SIG-M5 (cell line): ENCODE measurements at regions not wholly inside any gene's neighbourhood (a gene's known extent, or its start where the extent isn't known, plus 50 kb on each side); places are given as distances from the start of the nearest gene placed in this dataset.

Source experiments
- DNase-seq: peaks from one replicate; lab custom pipeline; 2025; lab: John Stamatoyannopoulos, UW

DNA sequence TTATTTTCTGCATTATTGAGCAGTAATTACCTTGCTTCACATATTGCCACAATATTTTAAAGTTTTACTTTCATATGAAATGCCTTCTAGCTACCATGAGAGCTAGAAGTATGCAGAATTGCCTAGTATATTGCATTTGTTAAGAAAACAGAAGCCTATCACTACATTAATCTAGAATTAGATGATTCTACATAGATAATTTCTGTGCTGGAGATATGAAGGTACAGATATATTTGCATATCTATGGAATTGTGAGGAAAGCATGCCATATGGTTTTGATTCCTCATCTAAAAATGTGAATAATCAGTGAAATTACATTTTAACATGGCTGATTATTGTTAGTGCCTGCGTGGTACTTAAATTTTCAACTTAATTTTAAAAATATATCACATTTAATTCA lies 1418.3 kb downstream of the NCAM2 start:
- no peak for DNase-seq

DNA sequence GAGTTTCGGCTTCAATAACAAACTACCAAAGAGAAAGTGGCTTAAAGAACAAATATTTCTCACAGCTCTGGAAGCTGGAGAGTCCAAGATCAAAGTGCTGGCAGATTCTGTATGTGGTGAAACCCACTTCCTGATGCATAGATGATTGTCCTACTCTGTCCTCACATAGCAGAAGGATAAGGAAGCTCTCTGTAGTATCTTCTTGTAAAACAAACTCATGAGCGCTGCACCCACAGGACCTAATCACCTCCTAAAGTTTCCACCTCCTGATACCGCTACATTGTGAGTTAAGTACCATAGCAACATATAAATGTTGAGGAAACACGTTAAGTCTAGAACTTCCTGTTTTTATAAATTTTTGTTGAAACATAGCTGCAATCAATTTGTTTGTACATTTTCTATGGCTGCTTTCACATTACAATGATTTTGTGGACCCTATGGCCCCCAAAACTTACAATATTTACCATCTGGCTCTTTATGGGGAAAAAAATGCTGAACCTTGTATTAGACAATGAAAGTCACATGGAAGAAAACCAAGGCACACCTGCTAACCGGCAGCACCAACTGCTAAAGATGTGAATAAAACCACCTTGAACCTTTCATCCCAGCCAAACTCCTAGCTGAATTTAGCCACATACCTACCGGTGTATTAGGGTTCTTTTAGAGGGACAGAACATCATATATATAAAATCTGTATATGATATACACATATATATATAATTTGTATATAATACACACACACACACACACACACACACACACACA lies 1423.4 kb downstream of the NCAM2 start:
- DNase-seq = no peak

DNA sequence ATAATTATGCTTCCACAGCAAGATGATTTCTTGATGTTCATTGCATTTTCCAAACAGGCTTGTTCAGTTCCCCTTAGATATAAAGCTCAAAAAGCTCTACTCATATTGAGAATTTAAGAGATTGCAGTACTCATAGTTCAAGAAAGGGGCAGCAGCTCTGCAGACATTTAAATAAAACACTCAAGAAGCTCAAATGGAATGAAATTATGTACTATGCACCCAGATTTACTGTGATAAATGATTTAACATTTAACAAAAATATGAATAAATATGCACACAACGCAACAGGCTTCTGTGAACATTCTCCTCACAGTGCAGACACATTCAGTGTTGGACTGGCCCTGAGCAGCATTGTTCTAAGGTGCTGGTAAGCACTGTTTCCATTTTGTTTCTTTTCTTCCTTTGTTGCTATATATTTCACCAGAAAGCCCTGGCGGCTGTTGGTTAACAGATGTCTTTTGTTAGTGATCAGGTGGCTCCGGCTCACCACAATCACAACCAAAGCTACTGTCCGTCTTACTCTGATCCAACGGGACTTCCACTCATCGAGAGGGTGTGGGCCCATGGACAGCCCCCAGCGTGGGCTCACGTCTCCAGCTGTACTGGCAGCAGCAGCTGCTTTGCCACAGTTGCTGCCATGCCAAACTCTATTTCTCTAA lies 1440.3 kb downstream of the NCAM2 start:
- no peak for DNase-seq

DNA sequence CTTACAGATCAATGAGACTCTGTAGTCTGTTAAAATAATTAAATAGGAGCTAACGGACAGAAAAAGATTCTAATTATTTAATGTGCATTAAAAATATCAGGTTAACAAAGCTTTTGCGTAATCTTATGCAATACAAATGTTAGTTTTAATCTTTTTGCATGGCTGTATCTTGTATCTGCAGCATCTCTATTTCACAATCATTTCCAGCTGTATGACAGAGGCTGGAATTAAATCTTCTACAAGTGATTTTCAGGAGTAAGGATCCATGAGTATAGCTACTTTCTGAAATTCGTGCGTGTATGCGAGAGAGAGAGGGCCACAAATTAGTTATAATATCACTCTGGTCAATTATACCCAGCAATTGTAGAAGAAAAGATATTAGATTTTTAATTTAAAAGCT lies 1446.8 kb downstream of the NCAM2 start:
- DNase-seq = no peak

DNA sequence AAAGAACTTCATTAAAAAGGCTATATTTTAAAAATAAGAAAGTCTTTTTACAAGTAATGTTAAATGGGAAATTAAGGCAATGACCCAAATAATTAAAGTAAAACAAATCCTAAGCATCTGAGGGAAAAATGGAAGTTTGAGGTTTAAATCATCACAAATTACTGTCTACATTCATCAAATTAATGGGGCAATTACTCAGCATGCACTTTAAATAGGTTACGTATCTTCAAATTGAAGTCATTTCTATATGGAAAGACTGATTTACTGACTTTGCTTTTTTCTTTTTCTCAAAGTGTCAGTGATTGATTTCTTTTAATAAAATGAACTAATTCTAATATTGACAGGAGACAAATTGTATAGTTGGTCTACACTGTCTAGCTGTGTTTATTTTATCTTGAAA lies 1452.3 kb downstream of the NCAM2 start:
- DNase-seq = no peak

DNA sequence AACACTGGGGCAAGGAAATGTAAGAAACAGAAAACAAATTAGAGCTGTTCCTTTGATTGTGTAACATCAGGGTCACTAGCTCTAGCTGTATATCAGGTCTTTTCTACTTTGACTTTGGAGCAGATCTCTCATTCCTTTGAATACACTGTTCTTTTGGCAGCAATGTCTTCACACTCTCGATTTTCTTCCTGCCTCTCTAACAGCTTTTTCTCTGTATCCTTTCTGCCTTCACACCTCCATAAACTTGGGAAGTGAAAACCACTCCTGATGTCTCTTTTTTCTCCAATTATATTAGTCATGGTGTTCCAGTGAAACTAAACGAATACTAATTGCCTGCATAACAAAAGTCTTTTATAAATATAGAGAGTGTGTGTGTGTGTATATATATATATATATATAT lies 1458.0 kb downstream of the NCAM2 start:
- DNase-seq = no peak

DNA sequence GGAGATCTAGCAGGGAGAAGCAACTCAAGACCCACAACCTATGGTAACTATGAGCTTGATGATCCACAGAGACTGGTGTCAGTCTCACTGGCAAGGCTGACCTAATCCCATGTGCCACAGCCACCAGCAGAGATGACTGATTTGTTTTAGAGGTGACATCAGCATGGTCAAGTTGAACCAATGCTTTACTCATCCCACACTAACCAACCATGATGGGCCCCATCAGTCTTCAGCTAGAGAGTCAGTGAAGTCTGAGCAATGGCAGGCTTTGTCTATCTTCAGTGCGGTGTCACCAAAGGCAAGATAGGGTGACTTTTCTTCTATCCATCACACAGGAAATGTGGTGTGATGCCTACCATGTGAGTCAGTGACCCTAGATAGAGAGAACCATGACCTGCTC lies 1470.7 kb downstream of the NCAM2 start:
- DNase-seq = no peak

DNA sequence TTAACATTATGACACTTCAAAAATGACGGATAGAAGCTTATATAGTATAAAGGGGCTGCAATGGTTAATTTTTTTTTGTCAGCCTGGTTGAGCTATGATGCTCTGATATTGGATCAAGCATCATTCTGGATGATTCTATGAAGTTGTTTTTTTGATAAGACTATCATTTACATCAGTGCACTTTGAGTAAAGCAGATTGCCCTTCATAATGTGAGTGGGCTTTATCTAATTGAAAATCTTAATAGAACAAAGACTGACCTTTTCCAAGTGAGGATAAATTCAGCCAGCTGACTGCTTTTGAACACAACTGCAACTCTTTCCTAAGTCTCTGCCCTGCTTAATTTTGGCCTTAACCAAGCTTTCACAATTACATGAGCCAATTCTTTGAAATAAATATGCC lies 1476.2 kb downstream of the NCAM2 start:
- DNase-seq = no peak

DNA sequence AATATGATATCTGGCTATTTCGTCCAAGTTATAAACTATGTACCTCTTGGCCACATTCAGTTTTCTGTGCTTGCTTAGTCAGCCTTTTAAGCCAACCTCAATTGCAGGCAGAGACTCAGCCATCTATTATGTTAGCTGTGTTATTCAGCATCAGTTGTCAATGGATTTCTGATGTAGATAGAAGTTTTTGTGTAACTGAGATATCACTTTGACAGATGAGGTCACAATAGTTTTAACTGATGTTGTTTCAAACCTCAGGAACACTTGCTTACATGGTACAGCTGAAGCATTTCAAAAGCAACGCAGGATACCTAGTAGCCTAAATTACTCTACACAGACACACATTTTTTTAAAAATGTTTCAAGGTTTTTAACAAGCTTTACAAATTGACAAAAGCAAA lies 1478.0 kb downstream of the NCAM2 start:
- no peak for DNase-seq

DNA sequence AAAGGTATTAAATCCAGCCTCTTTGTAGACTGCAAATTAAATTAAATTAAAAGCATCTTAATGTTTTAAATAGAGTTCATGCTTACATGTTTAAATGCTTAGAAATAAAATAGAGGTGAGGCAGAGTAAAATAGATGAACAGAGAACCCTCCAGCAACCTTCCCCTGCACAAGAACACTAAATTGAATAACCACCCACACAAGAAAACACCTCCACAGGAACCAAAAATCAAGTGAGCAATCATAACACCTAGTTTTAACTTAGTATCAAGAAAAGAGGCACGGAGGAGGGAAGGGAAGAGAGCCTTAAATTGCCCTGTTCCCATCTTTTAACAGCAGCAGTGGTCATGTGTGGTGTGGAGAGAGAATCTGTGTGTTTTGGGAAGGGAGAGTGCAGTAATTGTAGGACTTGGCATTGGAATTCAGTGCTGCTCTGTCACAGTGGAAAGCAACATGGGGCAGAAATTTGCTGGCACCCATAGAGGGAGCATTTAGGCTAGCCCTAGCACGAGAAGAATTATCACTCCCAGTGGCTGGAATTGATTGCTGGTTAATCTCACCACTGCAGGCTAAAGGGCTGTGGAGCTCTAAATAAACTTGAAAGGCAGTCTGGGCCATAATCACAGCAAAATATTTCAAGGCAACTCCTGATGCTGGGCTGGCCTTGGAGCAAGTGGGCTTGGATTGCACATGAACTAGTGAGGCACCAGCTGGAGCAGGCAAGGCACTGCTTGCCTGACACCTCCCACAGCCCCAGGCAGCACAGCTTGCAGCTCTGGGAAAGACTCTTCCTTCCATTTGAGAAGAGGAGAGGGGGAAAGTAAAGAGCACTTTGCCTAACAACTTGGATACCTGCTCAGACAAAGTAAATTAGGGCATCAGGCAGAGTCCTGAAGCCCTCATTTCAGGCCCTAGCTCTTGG lies 1478.8 kb downstream of the NCAM2 start:
- DNase-seq = no peak

DNA sequence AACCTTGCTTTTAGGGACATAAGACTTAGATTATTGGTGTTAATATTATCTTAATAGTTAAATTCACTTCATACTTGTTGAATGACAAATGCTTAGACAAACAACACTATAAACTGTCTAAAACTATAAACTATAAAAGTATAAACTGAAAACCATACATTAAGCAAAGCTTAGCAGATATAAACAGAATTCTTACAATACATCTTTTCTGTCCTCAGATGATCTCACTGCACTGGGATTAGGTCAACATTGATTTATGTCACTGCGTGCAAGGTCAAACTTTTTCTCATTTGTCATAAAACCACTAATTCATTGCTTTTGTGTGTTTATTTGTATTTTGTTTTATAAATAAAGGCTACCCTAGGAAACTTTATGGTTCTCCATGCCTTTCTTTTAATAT lies 1491.8 kb downstream of the NCAM2 start:
- no peak for DNase-seq

DNA sequence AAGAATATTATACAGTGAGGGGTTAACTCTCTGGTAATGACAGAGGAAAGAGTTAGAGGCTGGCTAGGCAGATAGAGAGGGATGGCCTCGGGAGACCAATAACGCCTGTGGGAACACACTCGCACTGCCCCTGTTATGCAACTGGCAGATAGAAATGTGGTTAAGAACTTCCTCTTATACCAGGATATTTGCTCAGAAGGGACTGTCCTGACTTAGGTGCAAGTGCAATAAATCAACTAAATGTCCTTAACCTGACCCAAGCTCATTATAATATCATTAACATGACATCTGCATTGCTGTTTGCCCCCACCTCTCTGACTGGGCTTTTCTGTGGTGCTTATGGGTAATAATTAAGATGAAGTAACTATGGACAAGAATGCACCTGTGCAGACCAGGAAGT lies 1518.0 kb downstream of the NCAM2 start:
- DNase-seq = no peak

DNA sequence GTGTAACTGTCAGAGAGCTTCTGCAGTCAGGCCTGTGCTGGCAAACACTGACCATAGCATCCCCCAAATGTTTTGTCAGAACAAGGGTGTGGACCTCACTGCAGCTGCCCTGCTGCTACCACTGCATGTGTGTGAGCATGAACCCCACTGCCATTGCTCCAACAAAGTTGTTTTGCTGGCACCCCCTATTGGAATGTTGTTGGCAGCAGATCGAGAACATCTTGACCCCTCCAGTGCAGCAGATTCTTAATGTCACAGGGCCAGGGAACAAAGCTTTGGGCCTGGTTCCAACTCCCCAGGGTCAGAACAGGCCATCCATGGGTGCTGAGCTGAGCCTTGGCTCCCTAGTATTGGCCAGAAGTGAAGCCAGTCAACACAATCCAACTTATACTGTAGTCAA lies 1537.4 kb downstream of the NCAM2 start:
- no peak for DNase-seq

DNA sequence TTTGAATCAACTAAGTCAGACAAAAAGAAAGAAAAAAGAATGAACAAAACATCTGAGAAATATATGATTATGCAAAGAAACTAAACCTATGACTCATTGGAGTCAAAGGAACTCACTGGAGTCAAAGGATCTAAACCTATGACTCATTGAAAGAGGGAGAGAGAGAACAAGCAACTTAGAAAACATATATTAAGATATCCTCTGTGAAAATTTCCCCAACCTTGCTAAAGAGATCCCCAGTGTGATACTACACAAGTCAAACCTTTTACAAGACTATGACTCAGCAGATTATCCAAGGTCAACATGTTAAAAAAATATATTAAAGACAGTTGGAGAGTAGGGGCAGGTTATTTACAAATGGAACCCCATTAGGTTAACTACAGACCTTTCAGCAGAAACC lies 1538.3 kb downstream of the NCAM2 start:
- no peak for DNase-seq

DNA sequence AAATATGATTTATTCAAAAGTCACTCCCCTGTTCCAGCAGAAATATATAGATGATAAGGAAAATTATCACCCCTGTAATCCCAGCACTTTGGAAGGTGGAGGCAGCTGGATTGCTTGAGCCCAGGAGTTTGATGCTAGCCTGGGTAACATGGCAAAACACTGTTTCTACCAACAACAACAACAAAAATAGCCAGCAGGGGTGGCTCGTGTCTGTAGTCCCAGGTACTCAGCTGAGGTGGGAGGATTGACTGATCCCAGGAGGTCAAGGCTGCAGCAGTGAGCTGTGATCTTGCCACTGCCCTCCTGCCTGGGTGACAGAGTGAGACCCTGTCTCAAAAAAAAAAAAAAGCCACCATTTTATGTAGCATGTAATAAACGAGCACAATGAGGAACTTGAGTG lies 1546.5 kb downstream of the NCAM2 start:
- DNase-seq = no peak

DNA sequence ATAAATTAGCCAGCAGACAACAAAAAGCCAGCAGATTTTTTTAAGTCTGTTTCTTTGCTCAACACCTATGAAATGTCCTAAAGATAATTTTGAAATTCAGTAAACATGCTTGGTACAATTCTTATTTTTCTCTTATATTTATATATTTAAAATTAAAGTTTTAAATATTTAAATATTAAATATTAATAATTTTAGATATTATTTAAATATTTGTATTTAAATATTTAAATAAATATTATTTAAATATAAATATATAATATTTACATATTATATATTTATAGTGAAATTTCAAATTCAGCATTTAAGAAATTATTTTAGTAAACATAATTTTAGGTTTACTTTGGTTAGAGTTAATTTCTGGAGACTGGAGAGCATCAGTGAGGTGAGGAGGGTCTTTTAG lies 1554.2 kb downstream of the NCAM2 start:
- DNase-seq = no peak

DNA sequence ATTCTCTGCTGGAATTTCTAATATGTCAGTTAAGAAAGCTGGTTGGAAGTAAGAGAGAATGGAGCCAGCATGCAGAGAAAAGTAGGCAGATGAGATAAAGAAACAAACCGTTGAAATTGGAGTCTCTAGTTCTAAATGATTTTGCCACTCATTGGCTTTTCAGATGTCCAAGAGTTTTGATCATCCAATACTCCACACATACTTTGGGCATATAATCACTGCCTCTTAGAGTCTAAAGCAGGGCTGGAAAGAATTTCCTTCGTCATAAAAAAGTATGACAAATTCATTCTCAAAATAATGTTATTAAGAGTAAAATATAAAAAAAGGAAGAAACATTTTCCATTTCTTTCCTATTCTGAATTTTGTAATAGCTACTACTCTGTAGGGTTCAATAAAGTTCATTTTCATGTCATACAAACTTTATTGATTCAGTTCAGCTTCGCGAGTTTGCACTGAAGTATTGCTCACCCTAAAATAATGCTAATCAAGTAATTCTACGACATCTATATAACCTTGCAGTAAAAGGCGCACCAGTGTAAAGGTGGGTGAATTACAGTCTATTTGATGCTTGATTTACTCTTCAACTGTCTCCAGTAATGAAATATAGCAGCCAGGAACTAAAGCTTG lies 1556.6 kb downstream of the NCAM2 start:
- no peak for DNase-seq

DNA sequence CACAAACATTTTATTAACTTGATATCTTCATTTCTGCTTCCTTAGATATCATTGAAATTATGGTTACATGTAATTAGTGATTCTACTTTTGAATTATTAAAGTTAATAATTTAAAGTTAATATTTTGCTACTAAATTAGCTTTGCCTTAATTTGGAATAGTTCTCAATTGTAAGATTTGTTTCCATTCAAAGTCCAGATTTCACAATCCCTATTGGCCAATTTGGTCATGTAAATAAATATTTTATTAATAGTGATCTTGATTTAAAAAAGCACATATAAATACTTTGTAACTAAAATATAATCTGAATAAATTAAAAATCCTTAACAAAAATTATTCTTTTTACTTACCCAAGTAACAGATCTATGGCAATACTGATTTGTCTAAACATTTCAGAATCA lies 1558.6 kb downstream of the NCAM2 start:
- DNase-seq = no peak

DNA sequence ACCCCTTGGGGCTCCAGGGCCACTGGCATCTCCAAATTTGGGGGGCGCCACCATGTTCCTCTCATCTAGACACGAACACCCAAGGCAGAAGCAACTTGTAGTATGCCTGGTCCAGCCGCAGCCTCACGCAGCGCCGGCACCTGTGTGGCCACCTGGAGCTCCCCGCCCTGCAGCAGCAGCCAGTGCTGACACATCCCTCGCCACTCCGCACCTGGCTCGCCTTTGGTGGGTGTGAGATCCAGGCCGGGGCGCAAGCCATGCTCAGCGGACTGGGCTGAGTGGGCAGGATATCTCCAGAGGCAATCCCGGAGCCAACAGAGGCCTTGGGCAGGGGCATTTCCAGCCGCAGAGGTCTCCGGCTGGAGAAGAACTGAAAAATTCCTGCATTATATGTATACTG lies 1563.7 kb downstream of the NCAM2 start:
- DNase-seq = no peak

DNA sequence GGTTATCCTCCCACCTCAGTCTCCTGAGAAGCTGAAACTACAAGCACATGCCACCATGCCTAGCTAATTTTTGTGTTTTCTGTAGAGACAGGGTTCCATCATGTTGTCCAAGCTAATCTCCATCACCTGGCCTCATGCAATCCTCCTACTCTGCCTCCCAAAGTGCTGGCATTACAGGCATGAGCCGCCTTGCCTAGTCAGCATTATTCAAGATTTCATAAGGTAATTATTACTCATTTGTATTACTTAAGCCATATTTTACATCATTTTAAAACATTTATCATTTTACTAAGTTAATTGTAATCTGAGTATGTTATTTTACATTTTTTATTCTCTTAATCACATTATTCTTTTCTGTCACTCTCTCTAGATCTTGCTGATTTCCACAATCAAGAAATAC lies 1575.6 kb downstream of the NCAM2 start:
- no peak for DNase-seq

DNA sequence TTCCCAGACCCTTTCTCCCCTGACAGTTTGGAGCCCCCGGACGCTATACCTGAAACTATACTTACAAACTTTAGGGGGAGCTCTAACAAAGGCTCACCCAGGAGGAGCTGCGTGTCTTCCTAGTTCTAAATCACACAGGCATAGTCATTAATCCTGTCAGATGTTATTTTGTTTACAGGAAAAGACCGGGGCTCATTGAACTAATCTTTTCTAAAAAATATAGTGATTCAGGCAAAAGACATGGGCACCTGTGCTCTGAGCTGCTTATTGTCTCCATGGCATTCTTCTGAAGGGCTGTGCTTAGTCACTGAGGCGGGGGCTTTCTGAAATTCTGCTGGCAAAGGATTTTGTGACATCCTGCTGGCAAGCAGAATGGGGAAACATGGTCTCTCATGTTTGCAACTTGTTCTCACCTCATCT lies 1577.0 kb downstream of the NCAM2 start:
- DNase-seq = no peak

DNA sequence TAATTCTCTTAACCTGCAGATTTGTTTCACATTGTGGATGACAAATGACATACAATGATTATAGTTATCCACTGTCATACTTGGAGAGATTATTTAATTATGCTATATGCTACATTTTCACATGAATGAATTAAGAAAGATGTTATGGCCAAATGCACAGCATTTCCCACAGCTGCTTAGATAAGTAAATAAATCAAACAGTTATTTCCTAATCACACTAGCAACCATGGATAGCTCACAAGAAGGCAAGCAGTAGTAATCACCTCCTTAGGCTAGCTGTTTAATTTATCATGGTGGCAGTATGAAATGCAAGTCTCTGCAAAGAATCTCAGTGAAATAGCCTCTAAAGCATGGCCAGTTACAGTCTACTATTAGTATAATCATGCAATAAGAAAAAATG lies 1581.5 kb downstream of the NCAM2 start:
- no peak for DNase-seq
